Body of pancreas (tissue), 4 donors: ENCODE measurements at regions not wholly inside any gene's neighbourhood (a gene's known extent, or its start where the extent isn't known, plus 50 kb on each side); places are given as distances from the start of the nearest gene placed in this dataset.
A peak's percentile ranks its signal among the peaks of the same experiment; 100 is the strongest.

Experiments used
- ATAC-seq: fragments of 150-250 bp; one replicate; pipeline ENCODE4 v1.9.1; 2016
- DNase-seq, 4 donors: peaks; one replicate each; pipeline ENCODE4 v3.0.0-alpha.2; 2019
- H3K27ac ChIP-seq, 4 donors: fragments of 200-600 bp; sonication (generic); 1 replicate in 3 of 4; 2 replicates in 1 of 4; pipeline versions ENCODE4 v1.5.1 to v1.6.1; 2016 to 2019; ENCODE audit warnings: mild to moderate bottlenecking in 1 of 4, mixed read lengths in 1 of 4, moderate library complexity in 1 of 4
- H3K27me3 ChIP-seq, 2 donors: fragments of 200-600 bp; sonication (generic); one replicate each; pipeline ENCODE4 v1.6.0; 2016; ENCODE audit warnings: mild to moderate bottlenecking in 1 of 2
- H3K36me3 ChIP-seq, 2 donors: fragments of 200-600 bp; sonication (generic); replicated peaks in 1 of 2; 2 replicates each; pipeline ENCODE4 v1.5.1; 2016; ENCODE audit warnings: low read depth in 2 of 2; ENCODE audit not compliant: insufficient read depth in 1 of 2
- H3K4me1 ChIP-seq: fragments of 200-600 bp; sonication (generic); one replicate; pipeline ENCODE4 v1.6.0; 2016
- H3K4me3 ChIP-seq, 2 donors: fragments of 200-600 bp; sonication (generic); 1 replicate in 1 of 2; 2 replicates in 1 of 2; pipeline ENCODE4 v1.5.1; 2016 to 2019
- H3K9me3 ChIP-seq, 3 donors: fragments of 200-600 bp; sonication (generic); 1 replicate in 2 of 3; 2 replicates in 1 of 3; pipeline ENCODE4 v1.5.1; 2016
- CTCF ChIP-seq, 7 experiments: fragments of 450-650 bp in 4 of 7; fragments of 200-600 bp in 3 of 7; sonication (generic) in 3 of 7; IDR thresholded peaks; one replicate each; pipeline ENCODE4 v1.5.1; 2016 to 2019; ENCODE audit warnings: antibody characterized with exemption in 7 of 7
- POLR2A ChIP-seq, 3 donors: fragments of 450-650 bp; IDR thresholded peaks; one replicate each; pipeline ENCODE4 v1.6.1; 2016; ENCODE audit warnings: antibody characterized with exemption in 3 of 3, mild to moderate bottlenecking in 2 of 3
- WGBS, 2 donors: methylation state at CpG; one replicate each; pipeline ENCODE4 v1.1.5; 2017; 5-methylcytosine and 5-hydroxymethylcytosine counted together
- intact Hi-C: fragments of 100-400 bp; cut with DNase I; formaldehyde crosslinking; loops from one replicate; pipeline ENCODE4 v1.15.1; 2023

- Histone ChIP-seq H3K27me3 (no peaks in the 10 kb centered on the region), H3K4me3 (no peak overlapping the region), H3K4me1 (no peaks in the 10 kb centered on the region), H3K9me3 (no peaks in the 10 kb centered on the region), H3K27ac (no peak overlapping the region), H3K36me3 (no peaks in the 10 kb centered on the region)
- ATAC-seq, result no peak
- WGBS, 2 donors, result 12 to 26% methylated on average over 4 of the region's 4 CpGs
- no peak for TF ChIP-seq POLR2A (IDR thresholded peaks at IDR 0.05)
- TF ChIP-seq CTCF (IDR thresholded peaks at IDR 0.05), result no peak
- DNase-seq, result no peak
- intact Hi-C loops, result no loop called here
These were observed 385.5 kb downstream of the IL20RB start for GRCh38 chr3:137343283-137343682.

DNA sequence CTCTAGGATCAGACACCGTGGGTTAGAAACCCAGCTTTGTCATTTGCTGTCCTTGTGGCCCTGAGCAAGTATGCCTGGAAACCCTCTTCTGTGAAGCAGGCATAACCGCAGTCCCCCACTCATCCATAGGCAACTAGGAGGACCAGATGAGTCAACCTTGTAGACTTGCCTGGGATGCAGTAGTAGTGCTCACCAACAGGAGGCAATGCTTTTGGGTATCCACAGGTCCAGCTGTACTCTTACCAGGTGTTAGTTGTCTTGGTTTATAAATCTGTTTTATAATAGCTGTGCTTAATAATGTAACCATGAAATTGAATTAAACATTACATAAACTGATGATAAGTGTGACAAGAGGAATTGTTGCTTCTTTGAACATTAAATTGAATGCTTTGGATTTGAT lies 389.3 kb downstream of the IL20RB start:
- Histone ChIP-seq H3K9me3 (no peaks in the 10 kb centered on the region), H3K27me3 (no peaks in the 10 kb centered on the region), H3K4me1 (no peaks in the 10 kb centered on the region), H3K27ac (no peak overlapping the region), H3K36me3 (no peaks in the 10 kb centered on the region), H3K4me3 (no peak overlapping the region)
- TF ChIP-seq POLR2A (IDR thresholded peaks at IDR 0.05) (no peak), CTCF (IDR thresholded peaks at IDR 0.05) (no peak)
- DNase-seq, result no peak
- ATAC-seq, result no peak
- intact Hi-C loops, result no loop called here
- WGBS, 2 donors, result 72 to 75% methylated on average over 2 of the region's 2 CpGs

DNA sequence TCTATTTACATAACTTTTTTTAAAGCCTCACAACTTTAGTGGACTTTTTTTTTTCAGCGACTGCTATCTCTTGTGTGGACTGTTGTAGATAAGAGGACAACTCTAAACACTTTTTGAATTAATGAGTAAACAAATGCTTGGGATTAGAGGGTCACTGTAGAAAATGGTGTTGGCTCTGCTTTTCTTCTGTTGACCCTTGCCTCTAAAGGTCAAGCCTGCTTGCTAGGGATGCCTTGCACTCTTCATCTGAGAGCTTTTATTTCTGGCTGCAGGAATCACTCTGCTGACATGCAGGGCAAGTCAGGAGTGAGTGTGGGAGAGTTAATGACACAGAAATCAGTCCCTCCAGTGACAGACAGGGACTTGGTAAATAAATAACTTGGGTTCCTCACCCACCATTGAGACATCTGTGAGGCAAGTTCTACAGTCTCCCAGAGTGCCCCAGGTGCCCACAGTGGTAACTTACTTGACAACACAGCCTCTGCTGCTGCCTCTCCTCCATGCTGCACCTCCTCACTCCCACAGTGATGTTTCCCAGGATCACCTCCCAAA lies 390.1 kb downstream of the IL20RB start:
- 3 to 4% methylated on average over 1 of the region's 1 CpG for WGBS, 2 donors
- no peak overlapping the region for H3K27ac ChIP-seq
- intact Hi-C loops, result no loop called here
- TF ChIP-seq CTCF (IDR thresholded peaks at IDR 0.05) (no peak), POLR2A (IDR thresholded peaks at IDR 0.05) (no peak)
- no peak overlapping the region for H3K4me3 ChIP-seq
- no peaks in the 10 kb centered on the region for H3K4me1 ChIP-seq
- no peaks in the 10 kb centered on the region for H3K9me3 ChIP-seq
- DNase-seq (no peak), ATAC-seq (no peak)
- no peaks in the 10 kb centered on the region for H3K27me3 ChIP-seq
- no peaks in the 10 kb centered on the region for H3K36me3 ChIP-seq

GRCh38 chr3:137348936-137349335 lies 391.2 kb downstream of the IL20RB start:
- H3K36me3 ChIP-seq, result no peaks in the 10 kb centered on the region
- TF ChIP-seq POLR2A (IDR thresholded peaks at IDR 0.05), result no peak
- TF ChIP-seq CTCF (IDR thresholded peaks at IDR 0.05), result no peak
- H3K4me3 ChIP-seq, result no peak overlapping the region
- no peak for ATAC-seq
- DNase-seq, result peak in 1 of 4 donors; percentile 35
- 57 to 60% methylated on average over 7 of the region's 7 CpGs for WGBS, 2 donors
- no peaks in the 10 kb centered on the region for H3K4me1 ChIP-seq
- no peaks in the 10 kb centered on the region for H3K9me3 ChIP-seq
- intact Hi-C loops, result no loop called here
- H3K27ac ChIP-seq, result no peak overlapping the region
- H3K27me3 ChIP-seq, result no peaks in the 10 kb centered on the region

GRCh38 chr3:137349557-137350348 lies 392.0 kb downstream of the IL20RB start:
- Histone ChIP-seq H3K27ac (no peak overlapping the region), H3K9me3 (no peaks in the 10 kb centered on the region), H3K4me3 (no peak overlapping the region), H3K27me3 (no peaks in the 10 kb centered on the region), H3K36me3 (no peaks in the 10 kb centered on the region), H3K4me1 (no peaks in the 10 kb centered on the region)
- intact Hi-C loops, result no loop called here
- ATAC-seq (no peak), DNase-seq (no peak)
- WGBS, 2 donors, result 59 to 67% methylated on average over 8 of the region's 8 CpGs
- TF ChIP-seq CTCF (IDR thresholded peaks at IDR 0.05), result no peak
- TF ChIP-seq POLR2A (IDR thresholded peaks at IDR 0.05), result no peak
